T-helper 2 cell treated with Interferon-gamma antibody and Interleukin-4, amounts not matched to agents 5 μg/mL and 100 μg/mL, for 36 hours (primary cell): ENCODE measurements at regions not wholly inside any gene's neighbourhood (a gene's known extent, or its start where the extent isn't known, plus 50 kb on each side); places are given as distances from the start of the nearest gene placed in this dataset.

ENCODE experiments used
- DNase-seq: peaks from one replicate; pipeline ENCODE4 v3.0.0; 2021; ENCODE audit warnings: low spot score
- H3K27ac Mint-ChIP-seq: one replicate; pipeline ENCODE4 v1.8.0; 2021; ENCODE audit warnings: mild to moderate bottlenecking, mixed read lengths
- H3K27me3 Mint-ChIP-seq: one replicate; pipeline ENCODE4 v1.8.0; 2021; ENCODE audit warnings: low read depth, mixed read lengths
- H3K36me3 Mint-ChIP-seq: one replicate; pipeline ENCODE4 v1.8.0; 2021; ENCODE audit warnings: low read depth, mixed read lengths
- H3K4me1 Mint-ChIP-seq: one replicate; pipeline ENCODE4 v1.8.0; 2021; ENCODE audit warnings: low read depth, mixed read lengths
- H3K4me3 Mint-ChIP-seq: one replicate; pipeline ENCODE4 v1.8.0; 2022; ENCODE audit warnings: mild to moderate bottlenecking, moderate library complexity, mixed read lengths
- H3K9me3 Mint-ChIP-seq: one replicate; pipeline ENCODE4 v1.8.0; 2021; ENCODE audit warnings: mixed read lengths

DNA sequence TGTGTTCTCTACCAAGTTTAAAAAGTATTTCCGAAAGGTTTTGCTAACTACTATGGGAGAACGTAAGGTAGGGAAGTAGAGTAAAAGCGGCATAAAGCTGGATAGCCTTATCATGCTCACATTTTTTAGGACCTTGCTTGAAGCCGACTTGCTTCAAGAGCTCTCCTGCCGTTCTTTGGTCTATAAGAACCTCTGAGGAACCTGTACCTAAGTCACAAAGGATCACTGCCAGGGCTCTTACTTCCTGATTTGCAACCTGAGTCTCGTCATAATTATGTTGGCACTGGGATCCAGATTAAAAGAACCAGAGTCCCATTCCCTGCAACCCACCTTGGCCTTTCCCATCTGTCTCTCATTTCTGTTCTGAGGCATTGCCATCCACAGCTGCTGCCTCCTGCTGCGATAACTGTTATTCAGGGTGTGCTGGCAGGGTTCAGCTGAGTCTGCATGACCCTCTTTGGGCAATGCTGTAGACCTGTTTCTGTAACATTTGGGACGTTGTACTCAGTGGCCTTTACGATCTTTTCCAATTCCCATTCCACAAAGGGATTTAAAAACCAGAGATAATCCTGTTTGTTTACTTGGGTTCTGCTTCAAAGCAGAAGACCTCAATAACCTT lies 131.0 kb upstream of the UMPS start:
- Mint-ChIP-seq H3K9me3 (no peaks in the 10 kb centered on the region), H3K4me1 (no peaks in the 10 kb centered on the region), H3K4me3 (no peak overlapping the region), H3K27ac (no peak overlapping the region), H3K27me3 (peaks cover 24% of the 10 kb centered on the region), H3K36me3 (no peaks in the 10 kb centered on the region)
- DNase-seq, result no peak

DNA sequence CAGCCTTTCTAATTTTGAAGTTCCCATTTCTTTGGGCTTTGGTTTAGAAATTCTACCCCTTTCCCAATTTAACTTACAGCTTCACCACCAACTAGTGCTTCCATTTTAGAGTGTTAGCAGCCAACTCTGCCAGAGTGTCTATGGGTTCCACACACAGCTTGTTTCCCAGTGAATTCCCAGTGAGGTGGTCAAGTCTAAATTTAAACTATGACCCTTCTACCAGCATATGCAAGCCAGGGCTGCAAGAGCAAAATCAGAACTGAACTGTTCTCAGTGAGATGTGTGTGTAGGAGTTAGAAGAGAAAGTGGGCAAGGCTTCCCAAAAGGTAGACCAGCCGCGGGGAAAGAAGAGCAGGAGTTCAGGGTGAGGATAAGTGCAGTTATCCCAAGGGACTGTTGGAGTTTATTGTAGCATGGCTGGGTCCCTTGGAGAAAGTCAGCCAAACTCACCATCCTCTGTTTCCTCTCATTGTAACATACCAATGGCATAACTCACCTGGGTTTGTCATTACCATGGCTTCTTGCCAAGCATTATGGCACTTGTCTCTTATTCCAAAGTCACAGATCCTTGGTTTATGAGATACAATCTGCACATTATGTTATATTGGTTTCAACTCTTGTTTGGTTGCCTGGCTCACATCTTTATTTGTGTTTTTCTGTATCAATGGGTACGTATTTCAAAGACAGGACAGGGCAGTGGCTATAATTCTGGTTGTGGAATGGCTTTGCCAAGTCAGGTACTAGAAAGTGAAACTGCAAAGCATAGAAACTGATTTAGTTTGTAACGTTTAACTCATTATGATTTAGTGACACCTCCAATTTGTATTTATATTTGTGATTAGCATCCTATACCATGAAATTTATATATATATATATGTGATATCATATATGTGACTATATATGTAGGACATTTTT lies 130.2 kb upstream of the UMPS start:
- no peak for DNase-seq
- no peaks in the 10 kb centered on the region for H3K9me3 Mint-ChIP-seq
- H3K27me3 Mint-ChIP-seq, result peaks cover 24% of the 10 kb centered on the region
- no peaks in the 10 kb centered on the region for H3K4me1 Mint-ChIP-seq
- no peak overlapping the region for H3K4me3 Mint-ChIP-seq
- H3K36me3 Mint-ChIP-seq, result no peaks in the 10 kb centered on the region
- no peak overlapping the region for H3K27ac Mint-ChIP-seq

DNA sequence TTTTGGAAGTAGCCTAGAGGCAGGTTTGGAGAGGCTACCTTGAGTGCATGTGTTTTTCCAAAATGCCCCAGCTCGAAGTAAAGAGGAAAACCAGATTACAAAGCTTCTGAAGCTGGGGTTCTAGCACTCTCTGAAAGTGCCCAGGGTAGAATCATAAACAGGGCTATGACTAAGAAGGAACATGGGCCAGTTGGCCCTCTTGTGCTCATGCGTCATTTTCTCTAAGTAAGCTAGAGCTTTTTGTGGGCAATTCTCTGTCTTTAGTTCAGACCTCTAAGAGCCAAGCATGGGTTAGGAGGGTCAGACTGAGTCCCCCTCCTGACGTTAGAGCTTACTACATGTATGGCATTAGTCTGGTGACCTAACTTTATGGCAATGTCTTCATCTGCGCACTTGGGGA lies 129.5 kb upstream of the UMPS start:
- no peak for DNase-seq
- Mint-ChIP-seq H3K4me3 (no peak overlapping the region), H3K27me3 (peaks cover 19% of the 10 kb centered on the region), H3K27ac (no peak overlapping the region), H3K4me1 (no peaks in the 10 kb centered on the region), H3K9me3 (no peaks in the 10 kb centered on the region), H3K36me3 (no peaks in the 10 kb centered on the region)

DNA sequence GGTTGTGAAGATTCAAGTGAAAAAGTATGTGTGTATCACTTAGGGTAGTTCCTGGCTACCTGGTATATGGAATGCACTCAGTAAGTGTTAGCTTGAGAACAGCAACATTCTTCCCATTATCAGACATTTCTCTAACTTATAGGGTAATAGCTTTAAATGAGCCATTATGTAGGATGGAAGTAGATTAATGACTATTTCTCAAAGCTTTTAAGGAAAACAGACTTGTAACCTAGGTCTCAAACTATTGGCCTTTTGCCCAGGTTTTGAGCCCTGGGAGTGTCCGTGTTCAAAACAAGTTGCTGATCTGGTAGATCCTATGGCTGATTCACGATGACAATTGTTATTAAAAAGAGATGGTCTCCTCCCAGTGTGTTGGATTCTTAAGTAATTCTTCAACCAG lies 129.1 kb upstream of the UMPS start:
- Mint-ChIP-seq H3K9me3 (no peaks in the 10 kb centered on the region), H3K27me3 (peaks cover 17% of the 10 kb centered on the region), H3K27ac (no peak overlapping the region), H3K4me1 (no peaks in the 10 kb centered on the region), H3K36me3 (no peaks in the 10 kb centered on the region), H3K4me3 (no peak overlapping the region)
- DNase-seq, result no peak

DNA sequence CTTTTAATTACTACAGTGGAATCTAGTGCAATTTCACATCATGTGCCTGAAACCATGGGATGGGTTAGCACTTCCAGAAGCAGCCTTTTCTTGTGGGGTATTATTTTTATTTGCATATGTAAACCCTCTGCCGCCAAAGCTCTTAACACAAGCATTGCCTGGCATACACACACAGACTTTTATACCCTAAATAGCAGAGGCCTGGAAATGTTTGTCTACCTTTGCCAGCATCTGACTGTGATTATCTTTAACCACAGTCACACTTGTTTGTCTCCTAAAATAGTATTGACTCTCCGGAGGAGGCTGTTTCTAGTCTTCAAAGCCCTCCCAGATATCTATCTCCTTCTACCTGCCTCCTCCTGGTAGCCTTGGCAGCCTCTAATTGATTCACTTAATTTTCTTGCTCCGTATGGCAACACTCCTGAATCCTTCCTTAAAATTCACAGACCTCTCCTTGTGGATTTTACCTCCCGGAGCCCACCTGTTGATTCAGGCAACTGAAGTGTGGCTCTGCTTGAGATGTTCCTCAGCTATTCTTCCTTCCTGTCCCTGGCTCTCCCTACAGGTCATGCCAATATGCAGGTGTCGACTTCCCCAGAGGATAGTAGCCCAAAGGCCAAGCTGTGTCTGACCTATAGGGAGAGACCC lies 127.1 kb upstream of the UMPS start:
- Mint-ChIP-seq H3K36me3 (no peaks in the 10 kb centered on the region), H3K27ac (no peak overlapping the region), H3K4me1 (no peaks in the 10 kb centered on the region), H3K9me3 (no peaks in the 10 kb centered on the region), H3K4me3 (no peak overlapping the region), H3K27me3 (peaks cover 11% of the 10 kb centered on the region)
- DNase-seq, result no peak

DNA sequence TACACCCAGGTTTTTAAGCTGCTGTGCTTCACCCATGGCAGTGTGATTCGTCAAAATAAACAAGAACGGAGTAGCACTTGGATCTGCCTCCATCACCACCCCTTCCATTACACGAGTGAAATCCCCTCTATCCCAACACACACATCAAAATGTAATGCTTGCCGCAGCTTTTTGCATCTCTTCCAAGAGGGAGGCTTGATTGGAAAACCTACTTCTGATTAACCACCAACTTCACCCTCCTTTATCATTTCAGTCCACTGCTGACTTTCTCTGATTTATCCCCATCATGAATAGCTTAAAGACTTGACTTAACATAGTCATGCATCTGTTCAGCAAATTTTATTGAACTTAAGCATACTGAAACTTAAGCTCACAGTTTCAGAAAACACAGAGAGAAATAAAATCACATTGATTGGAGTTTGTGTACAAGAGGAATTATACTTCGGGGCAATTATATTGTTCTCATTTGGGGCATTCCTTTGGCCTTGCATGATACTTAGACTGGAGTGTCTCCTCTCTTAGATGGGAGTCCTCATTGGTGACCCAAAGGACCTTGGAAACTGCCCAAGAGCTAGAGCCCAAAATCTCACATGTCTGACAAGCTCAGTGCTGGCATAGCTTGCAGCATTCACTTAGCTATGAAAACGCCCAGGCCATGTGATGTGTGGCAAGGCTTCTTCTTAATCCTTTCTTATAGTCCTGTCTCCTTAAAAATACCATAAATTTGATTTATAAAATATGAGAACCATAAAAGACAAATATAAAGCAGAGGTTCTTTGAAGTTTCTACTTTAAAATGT lies 124.3 kb upstream of the UMPS start:
- Mint-ChIP-seq H3K4me3 (no peak overlapping the region), H3K27ac (no peak overlapping the region), H3K36me3 (no peaks in the 10 kb centered on the region), H3K9me3 (no peaks in the 10 kb centered on the region), H3K27me3 (peaks cover 11% of the 10 kb centered on the region), H3K4me1 (no peaks in the 10 kb centered on the region)
- DNase-seq, result no peak

DNA sequence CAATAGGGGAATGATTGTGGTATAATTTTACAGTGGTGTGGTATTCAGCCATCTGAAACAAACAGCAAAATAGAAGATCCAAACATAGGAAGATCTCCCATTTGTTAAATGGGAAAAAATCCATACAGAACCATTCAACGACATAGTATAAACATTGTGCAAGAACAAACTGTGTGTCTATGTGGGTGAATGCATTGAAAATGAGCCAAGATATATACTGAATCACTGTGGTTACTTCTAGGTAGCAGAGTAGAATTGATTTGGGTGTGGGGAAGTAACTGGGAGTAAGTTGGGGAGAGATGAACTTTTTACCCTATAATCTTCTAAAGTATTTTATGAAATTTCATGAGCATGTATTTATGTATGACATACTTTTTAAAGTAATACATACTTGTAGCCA lies 123.1 kb upstream of the UMPS start:
- Mint-ChIP-seq H3K4me1 (no peaks in the 10 kb centered on the region), H3K27ac (no peak overlapping the region), H3K27me3 (peaks cover 7% of the 10 kb centered on the region), H3K4me3 (no peak overlapping the region), H3K9me3 (no peaks in the 10 kb centered on the region), H3K36me3 (no peaks in the 10 kb centered on the region)
- DNase-seq, result no peak

DNA sequence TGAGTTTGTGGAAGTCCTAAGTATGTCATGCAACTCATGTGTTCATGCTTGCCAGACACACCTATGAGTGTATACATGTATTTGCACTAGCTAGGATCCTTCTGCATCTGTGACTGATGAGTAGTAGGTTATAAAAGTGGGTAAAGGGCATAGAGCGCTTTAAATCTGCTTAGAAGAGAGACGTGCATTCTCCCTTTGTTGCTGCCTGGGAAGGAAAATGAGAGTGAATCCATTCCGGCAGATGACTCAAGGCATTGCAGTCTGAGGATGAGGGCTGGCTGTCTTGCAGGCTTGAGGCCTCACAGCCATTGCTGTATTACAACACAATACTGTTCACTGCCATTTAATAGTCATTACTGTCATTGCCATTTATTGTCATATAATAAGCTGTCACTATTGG lies 120.8 kb upstream of the UMPS start:
- Mint-ChIP-seq H3K27ac (no peak overlapping the region), H3K4me1 (no peaks in the 10 kb centered on the region), H3K36me3 (no peaks in the 10 kb centered on the region), H3K4me3 (no peak overlapping the region), H3K27me3 (peaks cover 7% of the 10 kb centered on the region), H3K9me3 (no peaks in the 10 kb centered on the region)
- DNase-seq, result no peak

DNA sequence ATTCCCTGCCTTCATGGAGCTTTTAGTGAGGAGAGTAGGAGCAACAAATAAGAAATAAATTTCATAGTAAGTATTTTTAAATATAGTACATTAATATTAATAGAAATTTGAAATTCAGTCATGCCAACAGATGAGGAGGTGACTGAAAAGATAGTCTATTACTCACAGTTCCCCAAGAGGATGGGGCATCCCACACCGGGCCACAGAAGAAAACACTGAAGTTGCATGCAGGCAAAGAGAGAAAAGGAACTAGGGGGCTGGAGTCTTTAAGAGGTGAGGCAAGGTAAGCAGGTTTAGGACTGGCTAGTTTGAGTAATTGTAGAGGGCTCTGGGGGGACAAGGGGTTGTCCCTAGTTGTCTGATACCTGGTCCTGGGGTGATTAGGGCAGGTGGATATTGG lies 120.1 kb upstream of the UMPS start:
- H3K4me3 Mint-ChIP-seq, result no peak overlapping the region
- H3K27ac Mint-ChIP-seq, result no peak overlapping the region
- no peaks in the 10 kb centered on the region for H3K9me3 Mint-ChIP-seq
- no peaks in the 10 kb centered on the region for H3K4me1 Mint-ChIP-seq
- H3K27me3 Mint-ChIP-seq, result peaks cover 13% of the 10 kb centered on the region
- H3K36me3 Mint-ChIP-seq, result no peaks in the 10 kb centered on the region
- DNase-seq, result no peak

DNA sequence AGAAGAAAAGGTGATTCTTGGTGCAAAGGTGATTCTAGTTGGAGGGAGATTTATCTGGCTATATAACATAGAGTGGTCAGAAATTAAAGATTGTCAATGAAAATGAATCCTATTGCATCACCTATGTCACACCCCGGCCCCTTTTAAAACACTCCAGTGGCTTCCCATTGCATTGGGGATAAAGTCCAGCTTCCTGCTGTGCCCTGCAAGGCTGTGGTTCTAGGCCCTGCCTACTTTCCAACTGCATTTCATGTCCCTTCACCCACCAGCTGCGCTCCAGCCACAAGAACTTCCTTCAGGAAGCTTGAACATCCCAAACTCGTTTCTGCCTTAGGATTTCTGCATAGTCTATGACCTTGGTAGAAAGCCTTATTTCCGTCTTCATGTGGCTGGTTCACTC lies 118.7 kb upstream of the UMPS start:
- H3K36me3 Mint-ChIP-seq, result no peaks in the 10 kb centered on the region
- no peaks in the 10 kb centered on the region for H3K9me3 Mint-ChIP-seq
- no peaks in the 10 kb centered on the region for H3K4me1 Mint-ChIP-seq
- no peak for DNase-seq
- H3K4me3 Mint-ChIP-seq, result no peak overlapping the region
- H3K27ac Mint-ChIP-seq, result no peak overlapping the region
- peaks cover 22% of the 10 kb centered on the region for H3K27me3 Mint-ChIP-seq

DNA sequence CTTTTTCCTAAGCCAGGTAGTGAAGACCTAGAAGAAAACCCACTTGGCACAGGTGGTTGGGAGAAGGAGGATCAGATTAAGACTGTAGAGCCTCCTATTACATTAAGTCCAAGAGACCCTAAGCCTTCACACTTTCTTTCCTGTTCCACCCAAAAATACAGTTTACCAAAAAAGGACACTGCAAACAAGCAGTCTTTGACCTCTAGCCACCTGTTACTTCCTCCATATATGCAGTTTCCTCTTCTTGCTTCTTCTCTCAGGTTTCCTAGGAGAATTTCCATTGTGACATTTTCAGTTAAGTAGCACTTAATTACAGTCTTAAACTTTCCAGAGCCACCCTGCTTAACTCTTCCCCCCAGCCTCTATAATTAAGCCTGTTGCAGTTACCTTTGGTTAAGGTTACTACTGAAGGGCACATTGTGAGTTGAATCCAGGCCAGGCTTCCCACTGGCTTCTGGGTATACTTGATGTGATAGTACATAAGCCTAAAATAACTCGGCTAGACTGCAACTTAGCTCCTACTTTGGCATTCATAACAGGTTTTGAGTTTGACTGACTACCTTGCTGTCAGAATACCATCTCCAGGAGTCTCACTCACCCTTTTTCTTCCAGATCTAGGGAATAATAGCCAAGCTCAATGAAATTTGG lies 114.2 kb upstream of the UMPS start:
- no peaks in the 10 kb centered on the region for H3K9me3 Mint-ChIP-seq
- H3K4me3 Mint-ChIP-seq, result no peak overlapping the region
- no peak overlapping the region for H3K27ac Mint-ChIP-seq
- H3K27me3 Mint-ChIP-seq, result peaks cover 24% of the 10 kb centered on the region
- H3K36me3 Mint-ChIP-seq, result no peaks in the 10 kb centered on the region
- DNase-seq, result no peak
- peaks cover 14% of the 10 kb centered on the region for H3K4me1 Mint-ChIP-seq

DNA sequence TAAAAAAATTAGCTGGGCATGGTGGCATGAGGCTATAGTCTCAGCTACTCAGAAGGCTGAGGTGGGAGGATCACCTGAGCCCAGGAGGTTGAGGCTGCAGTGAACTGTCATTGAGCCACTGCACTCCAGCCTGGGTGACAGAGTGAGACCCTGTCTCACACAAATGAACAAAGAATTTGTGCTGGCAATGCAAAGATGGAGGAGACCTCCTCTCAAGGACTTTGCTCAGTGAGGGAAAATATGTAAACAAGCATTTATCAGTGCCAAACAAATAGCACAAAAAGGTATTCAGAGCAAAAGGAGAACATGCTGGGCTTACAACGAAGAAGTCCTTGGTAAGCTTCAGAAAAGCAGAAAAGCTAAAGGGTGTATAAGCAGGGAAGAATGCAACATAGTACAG lies 113.1 kb upstream of the UMPS start:
- no peaks in the 10 kb centered on the region for H3K36me3 Mint-ChIP-seq
- H3K27me3 Mint-ChIP-seq, result peaks cover 24% of the 10 kb centered on the region
- no peaks in the 10 kb centered on the region for H3K9me3 Mint-ChIP-seq
- no peak for DNase-seq
- peaks cover 21% of the 10 kb centered on the region for H3K4me1 Mint-ChIP-seq
- H3K27ac Mint-ChIP-seq, result no peak overlapping the region
- H3K4me3 Mint-ChIP-seq, result no peak overlapping the region

DNA sequence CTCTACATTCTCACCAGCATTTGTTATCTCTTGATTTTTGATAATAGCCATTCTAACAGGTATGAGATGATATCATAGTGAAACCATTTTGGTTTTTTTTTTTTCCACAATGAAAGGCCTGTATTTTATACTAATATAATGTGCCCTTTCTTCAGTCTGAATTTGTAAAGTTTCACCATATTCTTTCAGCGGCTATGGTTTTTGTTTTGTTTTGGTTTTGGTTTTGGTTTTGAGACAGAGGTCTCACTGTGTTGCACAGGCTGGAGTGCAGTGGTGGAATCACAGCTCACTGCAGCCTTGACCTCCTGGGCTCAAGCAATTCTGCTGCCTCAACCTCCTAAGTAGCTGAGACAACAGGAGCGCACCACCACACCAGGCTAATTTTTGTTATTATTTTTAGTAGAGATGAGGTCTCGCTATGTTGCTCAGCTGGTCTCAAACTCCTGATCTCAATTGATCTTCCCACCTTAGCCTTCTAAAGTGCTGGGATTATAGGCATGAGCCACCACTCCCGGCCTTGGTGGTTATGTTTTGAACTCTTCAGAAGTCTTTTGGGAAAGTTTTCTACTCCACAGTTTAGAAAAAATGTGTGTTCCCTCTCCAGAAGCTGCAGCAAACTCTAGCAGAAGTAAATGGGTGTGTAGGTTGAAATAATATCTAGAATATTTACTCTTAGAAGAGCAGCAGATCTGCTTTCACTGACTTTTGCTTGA lies 110.2 kb upstream of the UMPS start:
- Mint-ChIP-seq H3K4me1 (peaks cover 25% of the 10 kb centered on the region), H3K9me3 (no peaks in the 10 kb centered on the region), H3K27ac (peak overlapping the region; percentile 80), H3K27me3 (peaks cover 19% of the 10 kb centered on the region), H3K36me3 (no peaks in the 10 kb centered on the region), H3K4me3 (peak overlapping the region; percentile 69)
- no peak for DNase-seq
